ENCODE measurements at regions not wholly inside any gene's neighbourhood (a gene's known extent, or its start where the extent isn't known, plus 50 kb on each side); places are given as distances from the start of the nearest gene placed in this dataset.

GRCh38 chr1:4894566-4894965 lies 240.2 kb downstream of the AJAP1 start:
- TF ChIP-seq CTCF (IDR thresholded peaks at IDR 0.05) (no peak), POLR2A (IDR thresholded peaks at IDR 0.05) (no peak)

Data from body of pancreas (tissue), 4 donors.